NCI-H2196 treated with DMSO at 0.1 percent for 48 hours (cell line): ENCODE measurements at regions not wholly inside any gene's neighbourhood (a gene's known extent, or its start where the extent isn't known, plus 50 kb on each side); places are given as distances from the start of the nearest gene placed in this dataset.

ENCODE experiments used
- DNase-seq: peaks from one replicate; lab custom pipeline; 2025; ENCODE audit not compliant: unreplicated experiment; lab: John Stamatoyannopoulos, UW

- DNase-seq, result no peak
Measured at GRCh38 chr6:81694855-81695254, 57.6 kb downstream of the TENT5A start.

GRCh38 chr6:81694207-81694606 is 58.3 kb downstream of the TENT5A start:
- no peak for DNase-seq

GRCh38 chr6:81693266-81693665 is 59.2 kb downstream of the TENT5A start:
- DNase-seq, result no peak

GRCh38 chr6:81690073-81690472 is 62.4 kb downstream of the TENT5A start:
- DNase-seq, result no peak

GRCh38 chr6:81689580-81689979 is 62.9 kb downstream of the TENT5A start:
- no peak for DNase-seq

GRCh38 chr6:81683912-81684311 is 68.6 kb downstream of the TENT5A start:
- no peak for DNase-seq

- DNase-seq, result no peak
Measured at GRCh38 chr6:81682858-81683620, 69.4 kb downstream of the TENT5A start.

- no peak for DNase-seq
Measured at GRCh38 chr6:81682235-81682795, 70.2 kb downstream of the TENT5A start.

GRCh38 chr6:81669445-81669844 is 83.0 kb downstream of the TENT5A start:
- DNase-seq, result no peak

- no peak for DNase-seq
Measured at GRCh38 chr6:81668615-81669047, 83.8 kb downstream of the TENT5A start.

- DNase-seq, result no peak
Measured at GRCh38 chr6:81666481-81666880, 86.0 kb downstream of the TENT5A start.

GRCh38 chr6:81656231-81656630 is 96.2 kb downstream of the TENT5A start:
- no peak for DNase-seq

- no peak for DNase-seq
Measured at GRCh38 chr6:81655696-81656095, 96.8 kb downstream of the TENT5A start.

GRCh38 chr6:81648502-81648901 is 104.0 kb downstream of the TENT5A start:
- no peak for DNase-seq

- no peak for DNase-seq
Measured at GRCh38 chr6:81643156-81643555, 109.3 kb downstream of the TENT5A start.

GRCh38 chr6:81640891-81641290 is 111.6 kb downstream of the TENT5A start:
- DNase-seq, result no peak

GRCh38 chr6:81640126-81640525 is 112.4 kb downstream of the TENT5A start:
- DNase-seq, result no peak

GRCh38 chr6:81638366-81638765 is 114.1 kb downstream of the TENT5A start:
- DNase-seq, result no peak

GRCh38 chr6:81636930-81637568 is 115.4 kb downstream of the TENT5A start:
- DNase-seq, result no peak

GRCh38 chr6:81634155-81634880 is 118.2 kb downstream of the TENT5A start:
- DNase-seq, result peak; percentile 9

GRCh38 chr6:81633391-81633790 is 119.1 kb downstream of the TENT5A start:
- no peak for DNase-seq

GRCh38 chr6:81630719-81631118 is 121.8 kb downstream of the TENT5A start:
- no peak for DNase-seq
